ENCODE measurements at regions not wholly inside any gene's neighbourhood (a gene's known extent, or its start where the extent isn't known, plus 50 kb on each side); places are given as distances from the start of the nearest gene placed in this dataset.

DNA sequence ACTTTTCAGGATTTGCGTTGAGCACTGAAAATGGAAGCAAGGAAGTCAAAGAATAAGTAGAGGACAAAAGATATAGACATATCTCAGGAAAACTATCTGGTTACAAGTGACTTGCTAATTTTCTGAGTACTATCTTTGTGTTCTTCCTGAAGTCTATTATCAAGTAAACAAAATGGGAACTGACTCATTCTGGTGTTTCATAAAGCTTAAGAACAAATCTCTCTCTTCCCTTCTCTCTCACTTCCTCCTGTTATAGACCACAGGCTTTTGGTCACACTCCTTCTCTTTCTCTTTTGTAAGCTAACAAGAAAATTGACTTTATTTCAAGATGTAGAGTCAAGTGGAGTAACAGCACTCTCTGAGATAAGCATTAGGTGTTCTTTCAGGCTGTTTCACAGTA, 406.6 kb upstream of the SYT1 start:
- Mint-ChIP-seq H3K27ac (no peak overlapping the region), H3K36me3 (no peaks in the 10 kb centered on the region), H3K4me3 (no peak overlapping the region), H3K27me3 (no peaks in the 10 kb centered on the region), H3K4me1 (no peaks in the 10 kb centered on the region), H3K9me3 (peaks cover 10% of the 10 kb centered on the region)
- CTCF ChIA-PET = no interaction called here
- DNase-seq = no peak

DNA sequence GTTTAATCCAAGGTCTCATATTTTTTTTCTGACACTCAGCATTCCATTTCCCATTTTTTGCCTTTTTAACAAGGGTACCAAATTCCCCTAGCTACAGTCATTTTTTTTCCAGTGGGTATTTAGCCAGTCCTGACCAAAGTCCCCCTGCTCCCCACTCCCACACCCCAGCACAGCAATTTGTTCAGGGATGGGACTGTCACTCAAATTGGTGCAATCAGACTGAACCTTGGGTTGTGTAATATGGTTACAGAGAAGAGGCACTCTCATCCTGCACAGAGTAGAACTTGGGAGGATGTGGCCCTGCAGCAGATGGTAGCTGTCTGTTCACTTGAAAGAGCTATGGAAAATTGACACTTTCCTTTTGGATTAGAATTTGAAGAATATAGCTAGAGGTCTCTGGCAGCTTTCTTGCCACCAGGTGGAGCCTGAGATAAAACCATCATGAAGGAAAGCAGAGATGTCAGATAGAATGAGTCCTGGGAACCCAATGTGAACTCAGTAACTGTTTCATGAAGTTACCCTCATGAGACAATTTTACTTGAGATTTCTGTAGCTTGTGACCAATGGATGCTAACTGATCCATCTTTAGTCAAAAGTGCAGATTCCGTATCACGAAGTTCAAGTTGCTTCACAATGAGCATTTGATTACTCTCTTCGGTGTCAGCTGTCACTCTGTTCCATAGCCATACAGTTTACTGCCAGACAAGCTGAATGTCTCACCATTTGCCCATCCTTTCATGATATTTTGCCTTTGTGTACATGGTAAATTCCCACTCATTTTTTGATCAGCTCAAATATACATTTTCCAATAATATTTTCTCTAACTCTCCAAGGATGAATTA, 394.0 kb upstream of the SYT1 start:
- Mint-ChIP-seq H3K4me1 (no peaks in the 10 kb centered on the region), H3K9me3 (peaks cover 3% of the 10 kb centered on the region), H3K27ac (no peak overlapping the region), H3K4me3 (no peak overlapping the region), H3K36me3 (no peaks in the 10 kb centered on the region), H3K27me3 (no peaks in the 10 kb centered on the region)
- CTCF ChIA-PET = no interaction called here
- no peak for DNase-seq

DNA sequence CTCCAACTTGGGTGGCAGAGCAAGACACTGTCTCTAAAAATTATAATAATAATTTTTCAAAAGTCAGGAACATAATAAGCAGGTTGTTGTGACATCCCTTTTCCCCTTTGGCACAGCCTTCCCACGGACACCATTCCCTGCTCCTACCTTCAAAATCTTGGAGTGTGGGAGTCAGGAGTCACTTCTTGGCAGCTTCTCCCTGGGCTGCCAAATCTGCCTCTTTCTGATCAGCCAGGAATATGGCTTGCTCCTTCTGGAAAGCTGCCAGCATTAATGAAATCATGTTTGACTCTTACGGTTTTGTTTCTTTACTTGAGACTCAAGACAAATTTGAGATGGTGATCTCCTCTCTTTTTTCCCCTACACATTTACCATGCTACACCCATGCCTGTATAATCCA, 391.4 kb upstream of the SYT1 start:
- H3K4me3 Mint-ChIP-seq = no peak overlapping the region
- H3K9me3 Mint-ChIP-seq = no peaks in the 10 kb centered on the region
- no peak overlapping the region for H3K27ac Mint-ChIP-seq
- H3K4me1 Mint-ChIP-seq = no peaks in the 10 kb centered on the region
- CTCF ChIA-PET = no interaction called here
- no peaks in the 10 kb centered on the region for H3K27me3 Mint-ChIP-seq
- no peaks in the 10 kb centered on the region for H3K36me3 Mint-ChIP-seq
- no peak for DNase-seq

DNA sequence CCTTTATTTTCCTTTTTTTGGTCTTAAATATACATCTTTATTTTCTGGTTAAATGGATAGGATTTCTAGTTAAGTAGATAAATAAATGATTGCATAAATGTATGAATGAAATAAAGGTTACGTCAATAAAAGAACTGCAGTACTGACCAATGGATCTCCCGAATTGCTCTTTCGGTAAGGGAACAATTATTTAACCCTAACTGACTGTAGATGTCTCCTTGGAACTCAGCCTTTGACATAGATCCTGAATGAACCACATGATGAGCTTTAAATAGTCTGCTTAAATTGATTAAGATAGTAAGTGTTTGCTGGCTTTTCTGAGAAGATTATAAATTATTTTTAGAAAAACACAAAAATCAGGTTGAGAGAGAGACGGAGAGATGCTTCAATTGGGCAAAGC, 391.0 kb upstream of the SYT1 start:
- no peaks in the 10 kb centered on the region for H3K36me3 Mint-ChIP-seq
- H3K4me1 Mint-ChIP-seq = no peaks in the 10 kb centered on the region
- no peaks in the 10 kb centered on the region for H3K27me3 Mint-ChIP-seq
- no peaks in the 10 kb centered on the region for H3K9me3 Mint-ChIP-seq
- CTCF ChIA-PET = no interaction called here
- DNase-seq = no peak
- H3K27ac Mint-ChIP-seq = no peak overlapping the region
- H3K4me3 Mint-ChIP-seq = no peak overlapping the region

DNA sequence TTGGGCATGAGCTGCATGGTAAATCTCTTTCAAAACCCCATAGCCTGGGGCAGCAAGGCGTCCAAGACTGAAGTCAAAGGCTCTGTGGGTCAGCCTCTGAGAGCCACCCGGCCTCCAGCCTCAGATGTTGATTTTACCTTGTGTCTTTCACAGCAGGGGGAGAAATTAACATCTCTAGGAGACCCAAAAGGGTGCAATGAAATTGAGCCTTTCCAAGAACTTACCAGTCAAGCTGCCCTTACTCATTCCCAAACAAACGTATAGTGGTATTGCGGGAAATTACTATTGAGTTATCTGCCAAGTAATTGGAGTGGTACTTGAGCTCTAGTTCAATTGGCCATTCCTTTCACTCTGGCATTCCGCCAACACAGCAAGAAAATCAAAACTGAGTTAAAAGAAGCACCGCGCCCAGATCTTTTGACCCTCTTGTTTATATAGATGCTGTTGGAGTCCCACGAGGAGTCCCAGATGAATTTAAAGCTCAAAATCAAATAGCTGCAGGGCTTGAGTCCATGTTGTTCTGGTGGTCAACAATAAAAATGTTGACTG, 380.7 kb upstream of the SYT1 start:
- Mint-ChIP-seq H3K4me3 (no peak overlapping the region), H3K9me3 (peaks cover 20% of the 10 kb centered on the region), H3K27me3 (no peaks in the 10 kb centered on the region), H3K36me3 (no peaks in the 10 kb centered on the region), H3K4me1 (no peaks in the 10 kb centered on the region), H3K27ac (no peak overlapping the region)
- DNase-seq = no peak
- CTCF ChIA-PET = no interaction called here

DNA sequence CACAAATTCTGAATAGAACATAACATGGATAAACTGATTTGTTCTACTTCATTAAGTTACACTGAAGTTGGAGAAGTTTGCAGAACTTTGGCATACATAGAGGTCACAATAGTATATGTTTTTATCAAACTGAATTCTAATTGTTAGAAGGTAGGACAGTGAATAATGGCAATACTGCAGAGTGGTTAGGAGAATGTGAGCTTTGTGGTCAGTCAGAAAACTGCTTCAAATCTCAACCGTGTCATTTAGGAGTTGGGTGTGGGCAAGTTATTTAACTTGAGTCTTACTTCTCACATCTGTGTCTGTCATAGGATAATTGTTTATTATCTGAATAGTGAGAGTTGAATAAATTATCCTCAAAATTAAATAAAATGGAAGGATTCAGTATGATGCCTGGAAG, 374.6 kb upstream of the SYT1 start:
- Mint-ChIP-seq H3K4me1 (no peaks in the 10 kb centered on the region), H3K4me3 (no peak overlapping the region), H3K9me3 (peaks cover 8% of the 10 kb centered on the region), H3K36me3 (no peaks in the 10 kb centered on the region), H3K27me3 (no peaks in the 10 kb centered on the region), H3K27ac (no peak overlapping the region)
- DNase-seq = no peak
- CTCF ChIA-PET = no interaction called here

DNA sequence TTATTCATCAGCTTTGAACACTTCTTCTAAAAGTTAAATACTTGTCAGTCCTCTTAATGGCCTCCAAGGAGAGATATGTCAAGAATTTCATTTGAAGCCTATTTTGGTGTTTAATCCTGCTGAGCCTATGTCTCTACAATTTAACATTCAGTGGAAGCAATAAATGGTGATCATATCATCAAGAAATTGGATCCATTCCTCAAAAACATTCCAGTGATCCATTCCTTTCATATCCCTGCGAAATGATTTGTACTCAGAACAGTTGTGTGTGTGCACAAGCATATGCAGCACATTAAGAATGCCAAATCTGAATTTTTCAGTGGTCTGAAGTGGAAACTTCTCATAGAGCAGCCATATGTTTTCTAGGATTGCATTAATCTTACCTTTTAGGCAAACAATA, 373.7 kb upstream of the SYT1 start:
- no peaks in the 10 kb centered on the region for H3K27me3 Mint-ChIP-seq
- no peak overlapping the region for H3K27ac Mint-ChIP-seq
- CTCF ChIA-PET = no interaction called here

DNA sequence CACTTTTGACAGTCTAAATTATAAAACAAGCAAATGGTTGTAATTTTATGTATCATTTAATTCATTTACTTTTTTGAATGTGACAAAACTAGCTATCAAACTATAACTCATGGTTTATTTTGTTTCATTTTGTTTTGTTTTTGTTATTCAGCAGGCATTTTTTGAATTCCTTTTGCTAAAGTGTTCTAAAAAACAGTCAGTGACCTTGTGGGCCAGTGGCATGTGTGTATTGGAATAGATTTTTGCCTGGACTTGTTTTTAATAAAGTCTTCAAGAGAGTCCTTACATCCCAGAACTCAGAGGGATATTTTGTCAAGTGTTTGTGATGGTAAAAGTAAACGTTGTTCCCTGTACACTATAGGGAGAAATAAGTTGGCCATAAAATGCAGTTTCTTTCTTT, 369.7 kb upstream of the SYT1 start:
- H3K27ac Mint-ChIP-seq = no peak overlapping the region
- no peak for DNase-seq
- peaks cover 11% of the 10 kb centered on the region for H3K9me3 Mint-ChIP-seq
- CTCF ChIA-PET = interaction anchor here (0.9 kb wide), 1 partner anchor 38 kb away, joined by 4 read pairs; no protein-coding TSS in a partner anchor
- H3K4me1 Mint-ChIP-seq = no peaks in the 10 kb centered on the region
- H3K4me3 Mint-ChIP-seq = no peak overlapping the region
- no peaks in the 10 kb centered on the region for H3K36me3 Mint-ChIP-seq
- no peaks in the 10 kb centered on the region for H3K27me3 Mint-ChIP-seq

More for the DNA sequence above, 373.7 kb upstream of the SYT1 start:
- Mint-ChIP-seq H3K4me1 (no peaks in the 10 kb centered on the region), H3K36me3 (no peaks in the 10 kb centered on the region), H3K4me3 (no peak overlapping the region), H3K9me3 (peaks cover 9% of the 10 kb centered on the region)
- no peak for DNase-seq

DNA sequence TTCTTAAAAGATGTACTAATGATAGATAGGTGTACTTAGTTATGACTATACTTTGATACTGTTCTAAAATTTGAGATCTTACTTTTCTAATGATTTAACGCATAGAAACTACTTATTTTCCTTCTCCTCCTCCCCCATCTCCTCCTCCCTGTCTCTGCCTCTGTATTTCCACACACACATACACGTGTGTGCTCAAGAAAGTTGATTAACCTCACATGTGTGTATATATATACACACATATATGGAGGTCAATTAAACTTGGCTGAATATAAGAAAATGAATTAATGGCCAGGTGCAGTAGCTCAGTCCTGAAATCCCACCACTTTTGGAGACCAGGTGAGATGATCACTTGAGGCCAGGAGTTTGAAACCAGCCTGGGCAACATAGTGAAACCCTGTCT, 362.7 kb upstream of the SYT1 start:
- H3K4me1 Mint-ChIP-seq = no peaks in the 10 kb centered on the region
- CTCF ChIA-PET = no interaction called here

DNA sequence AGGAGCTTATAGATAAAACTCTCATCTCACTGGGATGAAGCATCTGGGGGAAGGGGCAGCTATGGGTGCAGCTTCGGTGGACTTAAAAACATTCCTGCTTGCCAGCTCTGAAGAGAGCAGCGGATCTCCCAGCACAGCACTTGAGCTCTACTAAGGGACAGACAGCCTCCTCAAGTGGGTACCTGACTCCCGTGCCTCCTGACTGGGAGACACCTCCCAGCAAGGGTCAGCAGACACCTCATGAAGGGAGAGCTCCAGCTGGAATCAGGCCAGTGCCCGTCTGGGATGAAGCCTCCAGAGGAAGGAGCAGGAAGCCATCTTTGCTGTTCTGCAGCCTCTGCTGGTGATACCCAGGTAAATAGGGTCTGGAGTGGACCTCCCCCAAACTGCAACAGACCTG, 345.2 kb upstream of the SYT1 start:
- no peaks in the 10 kb centered on the region for H3K27me3 Mint-ChIP-seq
- H3K4me3 Mint-ChIP-seq = no peak overlapping the region
- no peak for DNase-seq
- no peaks in the 10 kb centered on the region for H3K36me3 Mint-ChIP-seq
- CTCF ChIA-PET = no interaction called here
- no peak overlapping the region for H3K27ac Mint-ChIP-seq
- peaks cover 12% of the 10 kb centered on the region for H3K9me3 Mint-ChIP-seq
- H3K4me1 Mint-ChIP-seq = no peaks in the 10 kb centered on the region

More for the DNA sequence above, 362.7 kb upstream of the SYT1 start:
- Mint-ChIP-seq H3K36me3 (no peaks in the 10 kb centered on the region), H3K9me3 (peaks cover 3% of the 10 kb centered on the region), H3K27ac (no peak overlapping the region), H3K4me3 (no peak overlapping the region), H3K27me3 (no peaks in the 10 kb centered on the region)
- DNase-seq = no peak

DNA sequence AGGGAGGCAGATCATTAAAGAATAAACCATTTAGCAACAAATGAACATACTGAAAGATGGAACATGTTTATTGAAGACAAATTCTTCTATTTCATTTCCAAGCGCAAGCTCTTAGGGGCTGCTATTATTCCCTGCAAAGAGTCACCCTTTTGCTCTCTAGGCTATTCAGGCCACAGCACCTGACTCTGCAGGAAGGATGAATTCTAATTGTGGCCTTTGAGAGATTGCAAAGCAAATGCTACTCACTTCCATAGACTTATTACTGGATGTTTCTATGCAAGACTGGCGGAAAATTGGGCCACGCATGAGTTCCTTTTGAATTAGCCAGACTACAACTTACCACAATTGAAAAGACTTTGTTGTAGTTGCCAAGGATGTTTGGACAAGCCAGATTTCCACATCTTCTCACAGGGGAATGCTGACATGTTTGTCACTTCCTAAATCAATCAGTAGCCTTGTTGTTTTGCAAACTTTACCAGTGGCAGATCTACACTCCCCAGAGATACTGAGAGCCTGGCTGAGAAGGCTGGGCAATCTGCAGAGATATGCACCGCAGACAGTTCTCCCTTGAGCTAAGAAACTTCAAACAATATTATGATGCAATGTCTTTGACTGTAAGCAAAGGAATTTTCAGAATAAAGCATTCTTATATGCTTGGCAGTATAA, 334.3 kb upstream of the SYT1 start:
- Mint-ChIP-seq H3K4me1 (no peaks in the 10 kb centered on the region), H3K27ac (no peak overlapping the region), H3K4me3 (no peak overlapping the region), H3K9me3 (no peaks in the 10 kb centered on the region), H3K36me3 (no peaks in the 10 kb centered on the region), H3K27me3 (no peaks in the 10 kb centered on the region)
- CTCF ChIA-PET = no interaction called here
- no peak for DNase-seq

DNA sequence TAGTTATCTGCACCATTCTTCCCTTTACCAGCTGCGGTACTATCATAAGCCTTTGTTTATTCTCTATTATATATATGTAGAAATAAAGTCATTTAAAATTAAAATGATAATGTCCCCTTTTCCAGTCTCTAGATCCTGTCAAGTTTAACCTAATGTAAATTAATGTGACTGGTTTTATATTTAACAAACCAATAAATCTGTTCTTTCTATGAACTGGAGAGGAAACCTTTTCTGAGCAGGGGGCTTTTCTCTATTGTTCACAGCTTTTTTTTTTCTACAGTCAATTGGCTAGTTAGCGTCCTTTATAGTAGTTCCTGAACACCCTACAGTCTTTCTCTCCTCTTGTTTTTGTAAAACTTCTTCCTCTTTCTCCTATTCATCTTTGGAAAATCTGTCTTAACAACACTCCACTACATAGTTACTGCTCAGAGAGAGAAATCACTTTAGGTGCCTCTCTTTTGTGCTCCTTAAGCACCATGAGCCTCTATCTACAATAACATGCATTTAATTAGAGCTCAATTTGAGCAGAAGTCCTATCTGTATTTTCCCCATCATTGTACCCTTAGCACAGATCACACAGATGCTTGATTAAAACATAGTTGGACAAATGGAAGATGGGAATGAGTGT, 332.6 kb upstream of the SYT1 start:
- Mint-ChIP-seq H3K27ac (no peak overlapping the region), H3K27me3 (no peaks in the 10 kb centered on the region)
- CTCF ChIA-PET = no interaction called here

DNA sequence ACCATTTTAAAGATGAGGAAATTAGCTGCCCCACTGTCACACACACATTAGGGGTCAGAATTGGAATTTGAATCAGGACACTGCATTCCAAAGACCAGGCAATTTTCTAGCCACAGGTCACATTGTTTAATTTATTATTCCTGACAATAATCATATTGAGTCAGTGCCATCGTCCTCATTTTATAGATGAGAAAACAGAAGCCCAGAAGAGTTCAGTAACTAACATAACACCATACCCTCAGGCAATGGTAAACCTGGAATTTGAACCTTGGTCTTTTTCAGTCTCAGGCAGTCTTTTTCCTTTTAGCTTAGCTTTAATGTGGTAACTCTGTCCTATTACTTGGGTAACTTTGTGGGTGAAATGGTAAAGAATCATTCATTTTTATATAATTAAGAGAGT, 330.3 kb upstream of the SYT1 start:
- peaks cover 7% of the 10 kb centered on the region for H3K9me3 Mint-ChIP-seq
- H3K27me3 Mint-ChIP-seq = no peaks in the 10 kb centered on the region
- CTCF ChIA-PET = no interaction called here

More for the DNA sequence above, 332.6 kb upstream of the SYT1 start:
- Mint-ChIP-seq H3K9me3 (no peaks in the 10 kb centered on the region), H3K4me1 (no peaks in the 10 kb centered on the region), H3K36me3 (no peaks in the 10 kb centered on the region), H3K4me3 (no peak overlapping the region)
- no peak for DNase-seq

DNA sequence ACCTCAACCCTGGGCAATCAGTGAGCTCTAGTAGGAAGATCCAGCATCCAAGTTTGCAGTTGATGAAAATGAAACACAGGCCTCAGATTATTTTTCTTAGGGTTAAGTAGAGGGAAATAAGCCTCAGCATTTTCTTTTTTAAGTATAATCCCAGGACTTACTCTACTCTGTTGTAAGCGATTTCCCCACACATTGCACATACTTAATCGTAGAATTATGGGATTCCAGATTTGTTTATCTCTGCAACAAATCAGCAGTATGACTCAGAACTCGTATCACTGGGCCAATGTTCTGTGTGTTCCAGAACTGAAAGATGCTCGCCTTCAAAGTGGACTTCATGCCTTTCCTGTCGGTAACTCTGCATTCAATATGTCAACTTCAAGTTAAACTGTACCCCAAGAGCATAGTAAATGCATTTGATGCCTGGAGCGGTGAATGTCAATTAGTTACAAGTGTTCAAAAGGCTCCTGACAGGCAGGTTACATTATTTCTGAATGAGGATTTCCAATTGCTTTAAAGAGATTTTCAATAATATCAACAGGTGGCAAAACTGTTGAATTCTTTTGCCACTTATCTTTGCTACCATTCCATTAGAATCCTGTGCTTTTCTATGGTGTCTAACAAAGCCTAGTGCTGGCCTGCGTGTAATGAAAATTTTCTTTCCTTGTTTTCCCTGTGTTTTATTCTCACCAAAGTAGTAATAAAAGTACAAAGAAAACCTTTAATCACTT, 323.8 kb upstream of the SYT1 start:
- CTCF ChIA-PET = no interaction called here
- no peak overlapping the region for H3K27ac Mint-ChIP-seq
- H3K27me3 Mint-ChIP-seq = no peaks in the 10 kb centered on the region
- no peaks in the 10 kb centered on the region for H3K36me3 Mint-ChIP-seq
- H3K4me1 Mint-ChIP-seq = no peaks in the 10 kb centered on the region
- DNase-seq = no peak
- no peak overlapping the region for H3K4me3 Mint-ChIP-seq
- H3K9me3 Mint-ChIP-seq = peaks cover 7% of the 10 kb centered on the region

More for the DNA sequence above, 330.3 kb upstream of the SYT1 start:
- Mint-ChIP-seq H3K36me3 (no peaks in the 10 kb centered on the region), H3K4me3 (no peak overlapping the region), H3K27ac (no peak overlapping the region), H3K4me1 (no peaks in the 10 kb centered on the region)
- DNase-seq = no peak

Measured in activated naive CD4-positive, alpha-beta T cell treated with anti-CD3 and anti-CD28 coated beads, Interleukin-2, amount 10 ng/mL, durations not matched to agents 7 days and 5 days (primary cell).